ENCODE measurements at regions not wholly inside any gene's neighbourhood (a gene's known extent, or its start where the extent isn't known, plus 50 kb on each side); places are given as distances from the start of the nearest gene placed in this dataset.
"Not testable (repeated sequence)": the region's sequence is repeated elsewhere in the genome, so short reads cannot be mapped to it uniquely, and the experiment has no call there.

GRCh38 chr3:34155666-34156065 lies 357.2 kb downstream of the PDCD6IP start:
- POLR2A ChIA-PET = no interaction called here
- H3K4me3 Mint-ChIP-seq = no peak overlapping the region
- H3K4me3 ChIP-seq (ENCODE audit: control insufficient read depth in 1 of 2, extremely low read depth in 1 of 2, low read length in 1 of 2) = no peak overlapping the region
- CTCF ChIA-PET = no interaction called here
- H3K27me3 ChIP-seq (replicated peaks in 1 of 2; ENCODE audit: control insufficient read depth in 2 of 2, extremely low read depth in 1 of 2, insufficient read depth in 2 of 2, low read length in 1 of 2) = no peaks in the 10 kb centered on the region
- ATAC-seq (replicated peaks in 1 of 4) = no peak
- no peak for DNase-seq
- no peaks in the 10 kb centered on the region for H3K27me3 Mint-ChIP-seq
- no peak overlapping the region for H3K27ac Mint-ChIP-seq
- no peaks in the 10 kb centered on the region for H3K36me3 Mint-ChIP-seq
- no peak overlapping the region for H3K27ac ChIP-seq (ENCODE audit: low read length)
- no peaks in the 10 kb centered on the region for H3K4me1 ChIP-seq (ENCODE audit: control insufficient read depth in 1 of 2, extremely low read depth in 1 of 2, insufficient read depth in 2 of 2, low read length in 2 of 2)
- no CpG with 5 or more reads among the region's 2 CpGs for WGBS (ENCODE audit: insufficient coverage)
- no peaks in the 10 kb centered on the region for H3K36me3 ChIP-seq (ENCODE audit: control insufficient read depth in 2 of 2, extremely low read depth in 1 of 2, insufficient read depth in 1 of 2, low read length in 1 of 2)
- no peaks in the 10 kb centered on the region for H3K9me3 ChIP-seq
- no peaks in the 10 kb centered on the region for H3K9me3 Mint-ChIP-seq
- H3K4me1 Mint-ChIP-seq = no peaks in the 10 kb centered on the region

GRCh38 chr3:34157491-34157890 lies 359.1 kb downstream of the PDCD6IP start:
- Histone ChIP-seq H3K9me3 (no peaks in the 10 kb centered on the region), H3K4me1 (ENCODE audit: control insufficient read depth in 1 of 2, extremely low read depth in 1 of 2, insufficient read depth in 2 of 2, low read length in 2 of 2) (no peaks in the 10 kb centered on the region), H3K27ac (ENCODE audit: low read length) (no peak overlapping the region), H3K27me3 (replicated peaks in 1 of 2; ENCODE audit: control insufficient read depth in 2 of 2, extremely low read depth in 1 of 2, insufficient read depth in 2 of 2, low read length in 1 of 2) (no peaks in the 10 kb centered on the region), H3K36me3 (ENCODE audit: control insufficient read depth in 2 of 2, extremely low read depth in 1 of 2, insufficient read depth in 1 of 2, low read length in 1 of 2) (no peaks in the 10 kb centered on the region), H3K4me3 (ENCODE audit: control insufficient read depth in 1 of 2, extremely low read depth in 1 of 2, low read length in 1 of 2) (no peak overlapping the region)
- Mint-ChIP-seq H3K4me3 (no peak overlapping the region), H3K27me3 (no peaks in the 10 kb centered on the region), H3K4me1 (no peaks in the 10 kb centered on the region), H3K27ac (no peak overlapping the region), H3K9me3 (no peaks in the 10 kb centered on the region), H3K36me3 (no peaks in the 10 kb centered on the region)
- POLR2A ChIA-PET = interaction anchor here in 1 of 2 donors (0.6 kb wide), 1 partner anchor 763 kb away, joined by 5 read pairs; no protein-coding TSS in a partner anchor
- no peak for DNase-seq
- CTCF ChIA-PET = interaction anchor here in 1 of 2 donors (0.6 kb wide), 1 partner anchor 1575 kb away, joined by 4 read pairs; no protein-coding TSS in a partner anchor
- no peak for ATAC-seq (replicated peaks in 1 of 4)

- H3K4me3 Mint-ChIP-seq = no peak overlapping the region
Measured at GRCh38 chr3:34159613-34160420, 361.4 kb downstream of the PDCD6IP start.

GRCh38 chr3:34169636-34170035 lies 371.2 kb downstream of the PDCD6IP start:
- CTCF ChIA-PET; ATAC-seq (replicated peaks in 1 of 4); H3K36me3 Mint-ChIP-seq; H3K36me3 ChIP-seq (ENCODE audit: control insufficient read depth in 2 of 2, extremely low read depth in 1 of 2, insufficient read depth in 1 of 2, low read length in 1 of 2); H3K9me3 ChIP-seq; H3K4me3 ChIP-seq (ENCODE audit: control insufficient read depth in 1 of 2, extremely low read depth in 1 of 2, low read length in 1 of 2); H3K27me3 Mint-ChIP-seq; H3K4me1 Mint-ChIP-seq; H3K27ac ChIP-seq (ENCODE audit: low read length); POLR2A ChIA-PET; H3K27ac Mint-ChIP-seq; H3K27me3 ChIP-seq (replicated peaks in 1 of 2; ENCODE audit: control insufficient read depth in 2 of 2, extremely low read depth in 1 of 2, insufficient read depth in 2 of 2, low read length in 1 of 2); H3K4me3 Mint-ChIP-seq; DNase-seq; H3K4me1 ChIP-seq (ENCODE audit: control insufficient read depth in 1 of 2, extremely low read depth in 1 of 2, insufficient read depth in 2 of 2, low read length in 2 of 2): not testable (repeated sequence)
- H3K9me3 Mint-ChIP-seq = peaks cover 0 to 14% (median 0%) of the 10 kb centered on the region in 3 donors
- WGBS (ENCODE audit: insufficient coverage) = 96% methylated on average over 6 of the region's 8 CpGs

More at GRCh38 chr3:34159613-34160420, 361.4 kb downstream of the PDCD6IP start:
- DNase-seq (no peak), ATAC-seq (replicated peaks in 1 of 4) (no peak)
- Histone ChIP-seq H3K27ac (ENCODE audit: low read length) (no peak overlapping the region), H3K27me3 (replicated peaks in 1 of 2; ENCODE audit: control insufficient read depth in 2 of 2, extremely low read depth in 1 of 2, insufficient read depth in 2 of 2, low read length in 1 of 2) (no peaks in the 10 kb centered on the region), H3K4me1 (ENCODE audit: control insufficient read depth in 1 of 2, extremely low read depth in 1 of 2, insufficient read depth in 2 of 2, low read length in 2 of 2) (no peaks in the 10 kb centered on the region), H3K36me3 (ENCODE audit: control insufficient read depth in 2 of 2, extremely low read depth in 1 of 2, insufficient read depth in 1 of 2, low read length in 1 of 2) (no peaks in the 10 kb centered on the region), H3K9me3 (no peaks in the 10 kb centered on the region), H3K4me3 (ENCODE audit: control insufficient read depth in 1 of 2, extremely low read depth in 1 of 2, low read length in 1 of 2) (no peak overlapping the region)
- no peaks in the 10 kb centered on the region for H3K9me3 Mint-ChIP-seq
- H3K27ac Mint-ChIP-seq = no peak overlapping the region
- CTCF ChIA-PET = no interaction called here
- no peaks in the 10 kb centered on the region for H3K27me3 Mint-ChIP-seq
- WGBS (ENCODE audit: insufficient coverage) = 0% methylated on average over 1 of the region's 4 CpGs
- H3K4me1 Mint-ChIP-seq = no peaks in the 10 kb centered on the region
- POLR2A ChIA-PET = no interaction called here
- no peaks in the 10 kb centered on the region for H3K36me3 Mint-ChIP-seq

- Histone ChIP-seq H3K36me3 (ENCODE audit: control insufficient read depth in 2 of 2, extremely low read depth in 1 of 2, insufficient read depth in 1 of 2, low read length in 1 of 2) (no peaks in the 10 kb centered on the region), H3K9me3 (no peaks in the 10 kb centered on the region), H3K27me3 (replicated peaks in 1 of 2; ENCODE audit: control insufficient read depth in 2 of 2, extremely low read depth in 1 of 2, insufficient read depth in 2 of 2, low read length in 1 of 2) (peaks cover 0 to 3% of the 10 kb centered on the region in 2 experiments), H3K4me1 (ENCODE audit: control insufficient read depth in 1 of 2, extremely low read depth in 1 of 2, insufficient read depth in 2 of 2, low read length in 2 of 2) (no peaks in the 10 kb centered on the region), H3K27ac (ENCODE audit: low read length) (no peak overlapping the region), H3K4me3 (ENCODE audit: control insufficient read depth in 1 of 2, extremely low read depth in 1 of 2, low read length in 1 of 2) (no peak overlapping the region)
- Mint-ChIP-seq H3K27ac (no peak overlapping the region), H3K36me3 (no peaks in the 10 kb centered on the region), H3K9me3 (peaks cover 0 to 5% (median 0%) of the 10 kb centered on the region in 3 donors), H3K27me3 (peaks cover 5 to 13% of the 10 kb centered on the region in 2 donors), H3K4me1 (no peaks in the 10 kb centered on the region), H3K4me3 (no peak overlapping the region)
- ChIA-PET CTCF (no interaction called here), POLR2A (no interaction called here)
- ATAC-seq (replicated peaks in 1 of 4) = no peak
- DNase-seq = no peak
Measured at GRCh38 chr3:34174740-34175139, 376.3 kb downstream of the PDCD6IP start.

- no peaks in the 10 kb centered on the region for H3K36me3 ChIP-seq (ENCODE audit: control insufficient read depth in 2 of 2, extremely low read depth in 1 of 2, insufficient read depth in 1 of 2, low read length in 1 of 2)
- peaks cover 5 to 13% of the 10 kb centered on the region in 2 donors for H3K27me3 Mint-ChIP-seq
- H3K27ac ChIP-seq (ENCODE audit: low read length) = no peak overlapping the region
- DNase-seq = no peak
- no peak overlapping the region for H3K4me3 Mint-ChIP-seq
- no peaks in the 10 kb centered on the region for H3K9me3 ChIP-seq
- peaks cover 0 to 3% of the 10 kb centered on the region in 2 experiments for H3K27me3 ChIP-seq (replicated peaks in 1 of 2; ENCODE audit: control insufficient read depth in 2 of 2, extremely low read depth in 1 of 2, insufficient read depth in 2 of 2, low read length in 1 of 2)
- no CpG with 5 or more reads among the region's 2 CpGs for WGBS (ENCODE audit: insufficient coverage)
- H3K9me3 Mint-ChIP-seq = peaks cover 0 to 5% (median 0%) of the 10 kb centered on the region in 3 donors
- H3K36me3 Mint-ChIP-seq = no peaks in the 10 kb centered on the region
- ChIA-PET CTCF (no interaction called here), POLR2A (interaction anchor here in 1 of 2 donors (0.6 kb wide), 1 partner anchor 1065 kb away, joined by 8 read pairs; no protein-coding TSS in a partner anchor)
- H3K4me1 ChIP-seq (ENCODE audit: control insufficient read depth in 1 of 2, extremely low read depth in 1 of 2, insufficient read depth in 2 of 2, low read length in 2 of 2) = no peaks in the 10 kb centered on the region
- no peaks in the 10 kb centered on the region for H3K4me1 Mint-ChIP-seq
- no peak overlapping the region for H3K4me3 ChIP-seq (ENCODE audit: control insufficient read depth in 1 of 2, extremely low read depth in 1 of 2, low read length in 1 of 2)
- ATAC-seq (replicated peaks in 1 of 4) = no peak
- H3K27ac Mint-ChIP-seq = no peak overlapping the region
Measured at GRCh38 chr3:34175636-34176176, 377.3 kb downstream of the PDCD6IP start.
